ENCODE measurements at regions not wholly inside any gene's neighbourhood (a gene's known extent, or its start where the extent isn't known, plus 50 kb on each side); places are given as distances from the start of the nearest gene placed in this dataset.
"Not testable (repeated sequence)": the region's sequence is repeated elsewhere in the genome, so short reads cannot be mapped to it uniquely, and the experiment has no call there.

GRCh38 chr1:95893921-95894320 is 659.9 kb downstream of the RWDD3 start:
- no peak for DNase-seq

- no peak for DNase-seq
These were observed 669.0 kb downstream of the RWDD3 start for GRCh38 chr1:95903060-95903459.

GRCh38 chr1:95905818-95906395 is 671.9 kb downstream of the RWDD3 start:
- DNase-seq, result no peak

GRCh38 chr1:95911739-95912138 is 677.7 kb downstream of the RWDD3 start:
- not testable (repeated sequence) for DNase-seq

- no peak for DNase-seq
These were observed 682.6 kb downstream of the RWDD3 start for GRCh38 chr1:95916616-95917015.

GRCh38 chr1:95924684-95925083 is 690.7 kb downstream of the RWDD3 start:
- no peak for DNase-seq

- no peak for DNase-seq
These were observed 692.3 kb downstream of the RWDD3 start for GRCh38 chr1:95926331-95926730.

- no peak for DNase-seq
These were observed 693.1 kb downstream of the RWDD3 start for GRCh38 chr1:95927061-95927460.

- no peak for DNase-seq
These were observed 701.7 kb downstream of the RWDD3 start for GRCh38 chr1:95935719-95936118.

GRCh38 chr1:95941121-95941798 is 707.2 kb downstream of the RWDD3 start:
- DNase-seq, result no peak

GRCh38 chr1:95948023-95948422 is 714.0 kb downstream of the RWDD3 start:
- DNase-seq, result no peak

- DNase-seq, result no peak
These were observed 717.5 kb downstream of the RWDD3 start for GRCh38 chr1:95951371-95952102.

GRCh38 chr1:95953015-95953414 is 719.0 kb downstream of the RWDD3 start:
- DNase-seq, result peak in 8 of 51 donors; percentile 1 to 36 (median 4)

GRCh38 chr1:95954585-95954984 is 720.6 kb downstream of the RWDD3 start:
- DNase-seq, result no peak

- no peak for DNase-seq
These were observed 722.2 kb downstream of the RWDD3 start for GRCh38 chr1:95956215-95956614.

GRCh38 chr1:95957748-95958147 is 723.7 kb downstream of the RWDD3 start:
- DNase-seq, result no peak

- no peak for DNase-seq
These were observed 732.9 kb downstream of the RWDD3 start for GRCh38 chr1:95966866-95967265.

- no peak for DNase-seq
These were observed 740.6 kb downstream of the RWDD3 start for GRCh38 chr1:95974586-95974985.

GRCh38 chr1:95982711-95983110 is 738.9 kb upstream of the PTBP2 start:
- no peak for DNase-seq

- DNase-seq, result no peak
These were observed 737.8 kb upstream of the PTBP2 start for GRCh38 chr1:95983831-95984230.

GRCh38 chr1:95984798-95985374 is 736.7 kb upstream of the PTBP2 start:
- DNase-seq, result peak in 1 of 51 donors; percentile 7

GRCh38 chr1:95990033-95990432 is 731.6 kb upstream of the PTBP2 start:
- no peak for DNase-seq
